ENCODE measurements at regions not wholly inside any gene's neighbourhood (a gene's known extent, or its start where the extent isn't known, plus 50 kb on each side); places are given as distances from the start of the nearest gene placed in this dataset.

DNA sequence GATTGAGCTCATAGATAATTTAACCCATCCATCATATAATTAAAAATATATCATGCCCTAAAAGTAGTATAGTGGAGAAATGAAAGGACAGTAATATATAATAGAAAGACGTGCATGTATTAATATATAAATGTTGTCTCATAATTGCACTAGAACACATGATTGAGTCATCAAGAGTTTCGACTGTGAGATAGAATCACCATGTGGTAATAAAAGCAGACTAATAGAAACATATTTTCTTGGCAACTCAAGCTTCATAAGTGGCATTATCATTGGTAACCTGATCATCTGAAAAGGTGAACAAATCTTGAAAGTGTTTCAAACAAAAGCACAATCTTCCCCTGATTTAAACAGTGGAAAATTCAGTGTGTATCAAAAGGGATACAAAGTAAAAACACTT lies 188.8 kb downstream of the CYRIA start:
- Mint-ChIP-seq H3K9me3 (no peaks in the 10 kb centered on the region), H3K27me3 (peaks cover 4 to 6% of the 10 kb centered on the region in 2 donors), H3K4me1 (no peaks in the 10 kb centered on the region), H3K27ac (no peak overlapping the region), H3K36me3 (no peaks in the 10 kb centered on the region), H3K4me3 (no peak overlapping the region)
- DNase-seq (no peak), ATAC-seq (replicated peaks) (no peak)

DNA sequence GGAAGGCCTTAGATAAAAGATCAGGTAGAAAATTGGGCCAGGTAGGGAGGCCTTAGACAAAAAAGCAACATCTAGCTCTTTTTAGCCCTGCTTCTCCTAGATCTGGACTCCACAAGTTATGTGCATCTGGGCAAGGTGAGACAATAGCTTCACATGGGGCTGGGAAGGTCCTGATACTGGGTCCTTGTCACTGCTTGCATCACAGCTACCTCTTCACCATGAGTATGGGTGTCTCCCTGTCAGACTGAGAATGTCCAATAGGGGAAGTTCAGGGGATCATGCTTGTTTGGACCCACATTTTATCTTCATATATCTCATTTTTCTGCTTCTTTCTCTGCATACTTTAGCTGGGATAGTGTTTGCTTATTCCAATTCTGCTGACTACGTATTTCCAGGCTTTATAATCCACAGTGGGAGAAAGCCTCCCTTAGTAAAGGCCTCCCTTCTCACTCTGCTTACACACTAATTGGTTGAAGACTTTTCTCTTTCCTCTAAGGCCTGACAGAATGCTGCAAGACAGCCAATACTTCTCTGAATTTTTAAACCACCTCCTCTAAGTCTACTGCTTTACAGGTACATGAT lies 189.6 kb downstream of the CYRIA start:
- Mint-ChIP-seq H3K27me3 (peaks cover 0 to 6% of the 10 kb centered on the region in 2 donors), H3K4me1 (no peaks in the 10 kb centered on the region), H3K27ac (no peak overlapping the region), H3K4me3 (no peak overlapping the region), H3K36me3 (no peaks in the 10 kb centered on the region), H3K9me3 (no peaks in the 10 kb centered on the region)
- DNase-seq (no peak), ATAC-seq (replicated peaks) (no peak)

DNA sequence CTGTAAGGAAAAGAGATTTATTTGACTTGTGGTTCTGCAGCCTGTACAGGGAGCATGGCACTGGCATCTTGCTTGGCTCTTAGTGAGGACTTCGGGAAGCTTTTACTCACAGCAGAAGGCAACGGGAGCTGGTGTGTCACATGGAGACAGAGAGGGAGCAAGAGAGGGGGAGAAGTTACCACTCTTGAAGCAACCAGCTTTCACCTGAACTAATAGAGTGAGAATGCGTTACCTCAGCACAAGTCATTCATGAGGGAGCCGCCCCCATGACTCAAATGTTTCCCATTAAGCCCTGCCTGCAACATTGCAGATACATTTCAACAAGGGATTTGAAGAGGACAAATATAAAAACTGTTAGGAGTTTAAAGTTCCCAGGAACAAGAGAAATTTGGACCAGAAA lies 190.0 kb downstream of the CYRIA start:
- no peak for ATAC-seq (replicated peaks)
- H3K4me1 Mint-ChIP-seq, result no peaks in the 10 kb centered on the region
- H3K9me3 Mint-ChIP-seq, result no peaks in the 10 kb centered on the region
- H3K27me3 Mint-ChIP-seq, result peaks cover 0 to 6% of the 10 kb centered on the region in 2 donors
- no peak overlapping the region for H3K27ac Mint-ChIP-seq
- H3K4me3 Mint-ChIP-seq, result no peak overlapping the region
- H3K36me3 Mint-ChIP-seq, result no peaks in the 10 kb centered on the region
- DNase-seq, result no peak

DNA sequence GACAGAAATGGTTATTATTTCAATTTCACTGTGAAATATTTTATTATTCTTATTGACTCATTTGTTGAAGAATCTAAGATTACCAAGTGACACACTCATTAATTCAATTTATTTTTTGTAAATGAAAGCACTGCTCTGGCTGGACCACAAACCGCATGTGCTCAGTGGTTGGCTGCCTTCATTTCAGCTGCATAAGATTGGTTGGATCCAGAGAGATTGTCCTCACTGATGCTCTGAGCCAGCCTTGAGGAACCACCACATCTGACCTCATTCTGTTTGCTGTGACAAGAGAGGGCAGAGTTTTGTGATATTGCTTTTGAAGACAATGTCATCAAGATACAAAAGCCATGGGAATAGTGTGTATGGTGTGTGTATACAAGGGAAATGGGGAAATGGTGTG lies 192.1 kb downstream of the CYRIA start:
- H3K36me3 Mint-ChIP-seq, result no peaks in the 10 kb centered on the region
- H3K4me3 Mint-ChIP-seq, result no peak overlapping the region
- H3K27me3 Mint-ChIP-seq, result peaks cover 4 to 6% of the 10 kb centered on the region in 2 donors
- H3K4me1 Mint-ChIP-seq, result no peaks in the 10 kb centered on the region
- no peak overlapping the region for H3K27ac Mint-ChIP-seq
- H3K9me3 Mint-ChIP-seq, result no peaks in the 10 kb centered on the region
- no peak for ATAC-seq (replicated peaks)
- no peak for DNase-seq

DNA sequence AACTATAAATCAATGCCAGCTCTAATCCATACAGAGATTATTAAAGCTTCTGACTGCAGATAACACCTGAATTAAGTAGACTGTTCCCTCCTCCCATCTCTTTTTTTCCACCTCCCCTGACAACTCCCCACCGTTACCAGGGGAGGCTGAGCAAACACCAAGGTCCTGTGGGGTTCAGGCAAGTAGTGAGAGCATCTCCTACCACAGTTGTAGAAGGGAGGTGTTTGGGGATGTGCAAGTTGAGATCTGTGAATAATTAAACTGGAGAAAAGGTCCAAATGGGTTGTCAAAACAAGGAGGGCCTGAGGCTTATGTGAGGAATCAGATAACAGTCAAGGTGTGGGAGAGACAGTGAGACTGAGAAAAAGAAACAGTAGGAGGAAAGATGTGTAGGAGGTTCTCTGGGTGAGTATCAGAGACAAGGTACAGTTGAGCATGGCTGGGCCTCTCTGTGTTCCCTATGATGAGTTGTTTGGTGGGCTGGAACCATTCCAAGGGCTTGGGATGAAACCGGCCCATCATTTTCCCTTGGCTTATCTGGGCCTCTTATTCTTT lies 194.6 kb downstream of the CYRIA start:
- Mint-ChIP-seq H3K27ac (no peak overlapping the region), H3K4me3 (no peak overlapping the region), H3K4me1 (no peaks in the 10 kb centered on the region), H3K9me3 (no peaks in the 10 kb centered on the region), H3K36me3 (no peaks in the 10 kb centered on the region), H3K27me3 (peaks cover 6 to 8% of the 10 kb centered on the region in 2 donors)
- DNase-seq (no peak), ATAC-seq (replicated peaks) (no peak)

DNA sequence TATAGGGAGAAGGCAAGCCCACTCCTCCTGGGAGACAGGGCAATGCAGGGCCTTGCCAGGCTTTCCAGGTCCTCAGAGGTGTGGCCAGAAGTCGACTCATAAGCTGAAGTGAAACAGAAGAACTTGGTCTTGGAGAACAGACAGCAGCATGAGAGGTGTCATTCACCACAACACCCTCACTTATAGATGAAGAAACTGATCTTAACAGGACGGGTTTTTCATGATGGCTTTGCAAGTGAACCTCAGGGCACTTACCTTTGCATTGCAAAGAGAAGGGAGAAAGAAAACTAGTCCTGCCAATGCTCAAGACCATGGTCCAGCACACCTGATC lies 198.8 kb downstream of the CYRIA start:
- no peaks in the 10 kb centered on the region for H3K36me3 Mint-ChIP-seq
- DNase-seq (no peak), ATAC-seq (replicated peaks) (no peak)
- H3K27me3 Mint-ChIP-seq, result peaks cover 0 to 8% of the 10 kb centered on the region in 2 donors
- no peak overlapping the region for H3K27ac Mint-ChIP-seq
- H3K4me3 Mint-ChIP-seq, result no peak overlapping the region
- H3K9me3 Mint-ChIP-seq, result no peaks in the 10 kb centered on the region
- H3K4me1 Mint-ChIP-seq, result no peaks in the 10 kb centered on the region

DNA sequence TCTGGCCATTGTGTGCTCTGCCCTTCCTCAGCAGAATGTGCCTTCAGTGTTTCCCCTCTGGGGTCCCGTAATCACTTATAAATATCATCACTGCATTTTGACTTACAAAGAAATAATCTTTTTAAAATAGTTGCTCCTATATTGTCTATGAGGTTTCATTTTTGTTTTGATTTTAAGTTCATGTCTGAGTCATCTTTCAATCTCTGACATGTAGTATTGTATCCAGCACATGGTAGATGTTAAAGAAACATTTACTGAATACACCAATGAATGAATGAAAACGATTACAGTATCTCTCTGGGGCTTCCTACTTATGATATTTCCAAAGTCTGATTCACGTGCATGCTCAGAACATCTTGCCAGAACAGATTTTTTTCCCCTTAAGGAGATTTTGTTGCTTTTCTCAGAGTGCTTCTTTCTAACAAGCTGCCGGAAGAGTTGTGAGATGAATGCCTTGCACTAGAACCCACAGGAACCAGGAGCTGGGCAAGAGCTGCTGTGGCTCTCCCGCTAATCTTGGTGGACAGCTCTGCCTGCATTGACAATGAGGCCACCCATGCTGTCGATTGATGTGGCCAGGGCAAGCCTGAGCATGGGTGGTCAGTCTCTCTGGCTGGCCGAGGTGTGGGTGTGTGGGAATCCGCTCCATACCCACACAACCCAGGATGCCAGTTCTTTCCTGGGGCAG lies 199.4 kb downstream of the CYRIA start:
- no peak overlapping the region for H3K27ac Mint-ChIP-seq
- ATAC-seq (replicated peaks) (no peak), DNase-seq (no peak)
- no peaks in the 10 kb centered on the region for H3K9me3 Mint-ChIP-seq
- H3K4me3 Mint-ChIP-seq, result no peak overlapping the region
- no peaks in the 10 kb centered on the region for H3K4me1 Mint-ChIP-seq
- peaks cover 0 to 8% of the 10 kb centered on the region in 2 donors for H3K27me3 Mint-ChIP-seq
- H3K36me3 Mint-ChIP-seq, result no peaks in the 10 kb centered on the region

DNA sequence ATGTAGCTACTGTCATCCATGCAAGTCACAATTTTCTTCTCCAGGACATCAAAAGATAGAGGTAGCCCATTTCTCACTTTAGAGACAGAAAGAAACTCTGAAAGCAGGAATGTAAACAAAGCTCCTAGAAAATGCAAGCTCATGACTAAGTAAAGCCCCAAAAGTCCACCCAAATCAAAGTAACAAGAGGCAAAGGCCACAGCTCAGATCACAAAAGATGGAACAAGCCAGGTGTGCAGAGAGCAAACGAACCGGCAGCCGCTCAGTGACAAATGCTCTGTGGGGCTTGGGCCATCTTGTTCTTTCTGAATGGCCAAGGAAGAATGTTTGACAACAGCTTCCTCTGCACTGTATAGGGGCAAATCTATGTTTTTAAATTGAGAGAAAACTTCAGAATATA lies 201.0 kb downstream of the CYRIA start:
- Mint-ChIP-seq H3K27me3 (peaks cover 2 to 4% of the 10 kb centered on the region in 2 donors), H3K36me3 (no peaks in the 10 kb centered on the region), H3K4me3 (no peak overlapping the region), H3K4me1 (no peaks in the 10 kb centered on the region), H3K27ac (no peak overlapping the region), H3K9me3 (no peaks in the 10 kb centered on the region)
- DNase-seq (no peak), ATAC-seq (replicated peaks) (no peak)

DNA sequence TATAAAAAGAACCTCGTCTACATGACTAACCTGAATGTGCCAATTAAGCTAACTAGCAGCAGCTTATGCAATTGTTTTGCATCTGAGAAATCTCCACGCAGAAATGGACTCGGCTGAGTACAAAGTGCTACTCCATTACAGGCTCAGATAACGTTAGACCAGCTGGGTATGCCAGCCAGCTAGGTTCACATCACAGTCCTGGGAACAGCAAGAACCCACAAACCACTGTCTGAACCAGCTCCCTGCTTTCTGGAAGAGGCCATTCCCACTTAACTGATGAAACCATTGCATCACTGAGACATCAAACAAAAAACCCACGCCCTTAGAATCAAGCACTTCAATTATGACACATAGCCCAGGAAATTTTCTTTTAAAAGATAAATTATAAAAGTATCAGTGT lies 202.7 kb downstream of the CYRIA start:
- H3K4me3 Mint-ChIP-seq, result no peak overlapping the region
- peaks cover 4 to 10% of the 10 kb centered on the region in 2 donors for H3K27me3 Mint-ChIP-seq

DNA sequence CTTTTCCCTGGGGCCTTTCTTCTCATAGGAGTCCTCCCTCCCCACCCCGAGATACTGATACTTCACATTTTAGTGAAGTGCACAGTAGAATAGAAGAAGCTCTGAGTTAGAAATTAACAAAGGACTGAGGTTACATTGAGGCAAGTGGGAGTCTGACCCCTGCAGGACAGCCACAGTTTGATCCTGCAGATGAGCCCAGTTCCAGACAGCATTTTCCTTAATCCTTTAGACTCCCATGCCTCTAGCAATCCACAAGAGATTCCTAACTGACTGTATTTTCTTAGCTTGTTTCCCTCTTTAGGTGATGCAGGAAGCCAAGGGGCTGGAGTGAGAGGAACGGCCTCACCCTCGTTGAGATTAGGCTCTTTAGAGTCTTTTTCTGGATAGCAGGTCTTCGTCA lies 204.0 kb downstream of the CYRIA start:
- DNase-seq, result no peak
- no peaks in the 10 kb centered on the region for H3K4me1 Mint-ChIP-seq
- no peak for ATAC-seq (replicated peaks)
- H3K4me3 Mint-ChIP-seq, result no peak overlapping the region
- H3K9me3 Mint-ChIP-seq, result peaks cover 0 to 2% of the 10 kb centered on the region in 2 donors
- H3K36me3 Mint-ChIP-seq, result no peaks in the 10 kb centered on the region
- peaks cover 3 to 10% of the 10 kb centered on the region in 2 donors for H3K27me3 Mint-ChIP-seq
- no peak overlapping the region for H3K27ac Mint-ChIP-seq

More for the DNA sequence above, 202.7 kb downstream of the CYRIA start:
- ATAC-seq (replicated peaks), result no peak
- no peaks in the 10 kb centered on the region for H3K36me3 Mint-ChIP-seq
- no peak overlapping the region for H3K27ac Mint-ChIP-seq
- H3K4me1 Mint-ChIP-seq, result no peaks in the 10 kb centered on the region
- DNase-seq, result no peak
- peaks cover 0 to 2% of the 10 kb centered on the region in 2 donors for H3K9me3 Mint-ChIP-seq

DNA sequence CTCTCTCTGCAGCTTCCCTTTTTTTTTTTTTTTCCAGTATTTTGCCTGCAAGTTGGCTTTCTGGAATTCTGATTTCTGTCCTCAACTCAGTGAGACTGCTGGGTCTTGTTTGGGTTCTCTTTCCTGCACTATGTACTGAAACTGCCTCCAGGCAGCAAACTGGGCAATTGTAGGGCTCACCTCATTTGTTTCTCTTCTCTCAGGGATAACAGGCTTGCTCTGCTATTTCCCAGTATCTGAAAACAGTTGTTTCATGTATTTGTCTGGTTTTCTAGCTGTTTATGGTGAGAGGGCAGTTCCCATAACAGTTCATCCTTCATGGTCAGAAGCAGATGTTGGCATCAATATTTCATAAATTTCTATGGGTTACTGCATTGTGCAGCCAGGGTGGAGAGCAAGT lies 206.0 kb downstream of the CYRIA start:
- Mint-ChIP-seq H3K27ac (no peak overlapping the region), H3K4me3 (no peak overlapping the region), H3K4me1 (no peaks in the 10 kb centered on the region), H3K9me3 (peaks cover 0 to 2% of the 10 kb centered on the region in 2 donors), H3K36me3 (no peaks in the 10 kb centered on the region), H3K27me3 (peaks cover 0 to 10% of the 10 kb centered on the region in 2 donors)
- DNase-seq, result no peak
- ATAC-seq (replicated peaks), result no peak

DNA sequence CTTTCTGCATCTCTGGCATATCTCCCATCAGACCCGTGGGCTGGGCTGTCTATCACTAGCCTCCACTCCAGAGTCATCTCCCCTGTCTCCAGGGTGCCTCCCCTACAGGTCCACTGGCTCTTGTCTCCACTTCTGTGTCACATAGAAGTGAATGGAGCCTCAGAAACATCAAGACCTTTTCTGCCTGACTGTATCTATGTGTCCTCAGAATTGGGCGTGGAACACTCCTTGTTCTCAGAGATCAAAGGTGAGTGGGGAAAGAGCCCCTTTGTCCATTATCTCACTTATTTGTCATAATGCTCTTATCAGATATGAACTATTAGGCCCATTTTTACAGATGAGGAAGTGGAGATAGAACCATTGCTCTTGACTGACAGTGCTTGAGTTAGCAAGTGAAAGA lies 211.0 kb downstream of the CYRIA start:
- Mint-ChIP-seq H3K4me3 (no peak overlapping the region), H3K9me3 (peaks cover 0 to 2% of the 10 kb centered on the region in 2 donors), H3K27me3 (peaks cover 0 to 11% of the 10 kb centered on the region in 2 donors)

DNA sequence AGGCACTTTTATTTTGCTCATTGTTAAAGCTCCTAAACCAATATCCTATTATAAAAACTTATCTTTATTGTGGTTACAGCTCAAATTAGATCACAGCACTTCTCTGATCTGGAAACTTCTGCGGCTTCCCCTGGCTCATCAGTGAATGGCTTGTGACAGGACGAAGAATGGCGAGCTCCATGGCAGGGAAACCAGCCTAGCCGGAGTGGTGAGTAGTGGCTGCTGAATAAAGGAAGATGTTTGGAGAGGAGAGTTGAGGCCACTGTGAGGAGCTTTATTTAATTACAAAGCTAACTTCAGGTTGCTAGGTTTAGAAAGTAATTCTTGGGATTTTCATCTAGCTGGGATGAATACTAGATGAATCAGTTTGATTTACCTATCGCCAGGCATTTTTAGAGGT lies 213.5 kb downstream of the CYRIA start:
- Mint-ChIP-seq H3K4me3 (no peak overlapping the region), H3K4me1 (no peaks in the 10 kb centered on the region), H3K27ac (no peak overlapping the region), H3K27me3 (peaks cover 0 to 6% of the 10 kb centered on the region in 2 donors), H3K9me3 (no peaks in the 10 kb centered on the region), H3K36me3 (no peaks in the 10 kb centered on the region)
- ATAC-seq (replicated peaks), result no peak
- no peak for DNase-seq

More for the DNA sequence above, 211.0 kb downstream of the CYRIA start:
- Mint-ChIP-seq H3K36me3 (no peaks in the 10 kb centered on the region), H3K27ac (no peak overlapping the region), H3K4me1 (no peaks in the 10 kb centered on the region)
- no peak for DNase-seq
- ATAC-seq (replicated peaks), result no peak

DNA sequence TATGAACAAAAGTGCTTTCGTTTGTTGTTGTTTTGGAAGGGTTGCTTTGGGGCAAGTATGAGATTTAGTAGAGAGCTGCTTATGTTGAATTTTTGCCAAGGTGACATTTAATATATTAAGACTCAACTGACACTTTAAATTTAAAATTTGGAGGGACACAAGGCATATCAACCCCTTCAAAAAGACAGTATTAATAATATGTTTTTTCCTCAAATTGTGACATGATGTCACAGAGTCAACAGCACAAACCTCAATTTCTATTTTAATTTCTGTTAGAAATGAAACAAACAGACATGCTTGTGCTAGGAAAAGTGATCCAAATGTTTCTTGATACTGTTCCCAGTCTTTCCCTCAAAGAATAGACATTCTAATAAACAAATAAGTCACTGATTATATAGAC lies 218.9 kb downstream of the CYRIA start:
- H3K4me3 Mint-ChIP-seq, result no peak overlapping the region
- no peak for DNase-seq
- H3K36me3 Mint-ChIP-seq, result no peaks in the 10 kb centered on the region
- peaks cover under 1 to 6% of the 10 kb centered on the region in 2 donors for H3K27me3 Mint-ChIP-seq
- no peaks in the 10 kb centered on the region for H3K4me1 Mint-ChIP-seq
- H3K9me3 Mint-ChIP-seq, result no peaks in the 10 kb centered on the region
- ATAC-seq (replicated peaks), result no peak
- H3K27ac Mint-ChIP-seq, result no peak overlapping the region

DNA sequence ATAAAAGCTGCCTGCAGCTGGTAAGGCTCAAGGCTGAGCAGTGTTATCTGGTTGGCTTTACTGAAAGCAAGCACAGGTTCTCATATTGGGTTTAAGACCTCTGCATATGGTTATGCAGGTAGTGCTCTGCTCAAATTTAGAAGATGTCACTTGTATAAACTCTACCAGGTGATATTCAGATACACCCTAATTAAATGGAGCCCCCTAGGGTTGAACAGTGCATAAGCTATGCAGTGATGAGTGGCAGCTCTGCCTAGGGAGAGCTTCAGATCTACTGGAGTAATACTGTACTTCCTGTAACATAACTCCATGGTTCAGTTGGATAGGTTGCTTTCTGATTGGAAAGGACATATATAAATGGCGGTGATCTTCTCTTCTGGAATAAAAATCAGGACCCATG lies 222.7 kb downstream of the CYRIA start:
- ATAC-seq (replicated peaks) (no peak), DNase-seq (no peak)
- H3K4me3 Mint-ChIP-seq, result no peak overlapping the region
- peaks cover 0 to 2% of the 10 kb centered on the region in 2 donors for H3K9me3 Mint-ChIP-seq
- H3K27me3 Mint-ChIP-seq, result peaks cover 7% of the 10 kb centered on the region in 2 donors
- H3K36me3 Mint-ChIP-seq, result no peaks in the 10 kb centered on the region
- no peak overlapping the region for H3K27ac Mint-ChIP-seq
- H3K4me1 Mint-ChIP-seq, result no peaks in the 10 kb centered on the region
